ENCODE measurements at regions not wholly inside any gene's neighbourhood (a gene's known extent, or its start where the extent isn't known, plus 50 kb on each side); places are given as distances from the start of the nearest gene placed in this dataset.

GRCh38 chr5:53358794-53359193, 121.6 kb upstream of the FST start:
- POLR2A ChIA-PET: no interaction called here
- ATAC-seq (replicated peaks in 1 of 4) (no peak), DNase-seq (no peak)
- H3K36me3 Mint-ChIP-seq: no peaks in the 10 kb centered on the region
- peaks cover 0 to 5% (median 0%) of the 10 kb centered on the region in 3 donors for H3K9me3 Mint-ChIP-seq
- no peaks in the 10 kb centered on the region for H3K4me1 Mint-ChIP-seq
- H3K4me1 ChIP-seq (ENCODE audit: control insufficient read depth in 1 of 2, extremely low read depth in 1 of 2, insufficient read depth in 2 of 2, low read length in 2 of 2): no peaks in the 10 kb centered on the region
- no peaks in the 10 kb centered on the region for H3K9me3 ChIP-seq
- no peak overlapping the region for H3K4me3 ChIP-seq (ENCODE audit: control insufficient read depth in 1 of 2, extremely low read depth in 1 of 2, low read length in 1 of 2)
- CTCF ChIA-PET: no interaction called here
- no peaks in the 10 kb centered on the region for H3K27me3 ChIP-seq (replicated peaks in 1 of 2; ENCODE audit: control insufficient read depth in 2 of 2, extremely low read depth in 1 of 2, insufficient read depth in 2 of 2, low read length in 1 of 2)
- no peak overlapping the region for H3K27ac Mint-ChIP-seq
- H3K27me3 Mint-ChIP-seq: peaks cover 3 to 4% of the 10 kb centered on the region in 2 donors
- H3K36me3 ChIP-seq (ENCODE audit: control insufficient read depth in 2 of 2, extremely low read depth in 1 of 2, insufficient read depth in 1 of 2, low read length in 1 of 2): no peaks in the 10 kb centered on the region
- WGBS (ENCODE audit: insufficient coverage): no CpG with 5 or more reads among the region's 2 CpGs
- H3K4me3 Mint-ChIP-seq: no peak overlapping the region
- no peak overlapping the region for H3K27ac ChIP-seq (ENCODE audit: low read length)

GRCh38 chr5:53359916-53360517, 120.4 kb upstream of the FST start:
- H3K4me3 ChIP-seq (ENCODE audit: control insufficient read depth in 1 of 2, extremely low read depth in 1 of 2, low read length in 1 of 2): no peak overlapping the region
- H3K36me3 ChIP-seq (ENCODE audit: control insufficient read depth in 2 of 2, extremely low read depth in 1 of 2, insufficient read depth in 1 of 2, low read length in 1 of 2): no peaks in the 10 kb centered on the region
- H3K27ac ChIP-seq (ENCODE audit: low read length): no peak overlapping the region
- CTCF ChIA-PET: no interaction called here
- H3K36me3 Mint-ChIP-seq: no peaks in the 10 kb centered on the region
- no CpG with 5 or more reads among the region's 4 CpGs for WGBS (ENCODE audit: insufficient coverage)
- H3K4me1 ChIP-seq (ENCODE audit: control insufficient read depth in 1 of 2, extremely low read depth in 1 of 2, insufficient read depth in 2 of 2, low read length in 2 of 2): no peaks in the 10 kb centered on the region
- peaks cover 0 to 5% (median 0%) of the 10 kb centered on the region in 3 donors for H3K9me3 Mint-ChIP-seq
- DNase-seq (no peak), ATAC-seq (replicated peaks in 1 of 4) (no peak)
- no peaks in the 10 kb centered on the region for H3K9me3 ChIP-seq
- H3K27me3 Mint-ChIP-seq: peaks cover 3 to 4% of the 10 kb centered on the region in 2 donors
- H3K4me1 Mint-ChIP-seq: no peaks in the 10 kb centered on the region
- no peak overlapping the region for H3K27ac Mint-ChIP-seq
- POLR2A ChIA-PET: no interaction called here
- no peaks in the 10 kb centered on the region for H3K27me3 ChIP-seq (replicated peaks in 1 of 2; ENCODE audit: control insufficient read depth in 2 of 2, extremely low read depth in 1 of 2, insufficient read depth in 2 of 2, low read length in 1 of 2)
- no peak overlapping the region for H3K4me3 Mint-ChIP-seq

GRCh38 chr5:53360811-53361210, 119.6 kb upstream of the FST start:
- H3K27ac Mint-ChIP-seq: no peak overlapping the region
- H3K27me3 Mint-ChIP-seq: peaks cover under 1 to 3% of the 10 kb centered on the region in 2 donors
- no peaks in the 10 kb centered on the region for H3K36me3 ChIP-seq (ENCODE audit: control insufficient read depth in 2 of 2, extremely low read depth in 1 of 2, insufficient read depth in 1 of 2, low read length in 1 of 2)
- H3K4me1 Mint-ChIP-seq: no peaks in the 10 kb centered on the region
- no peaks in the 10 kb centered on the region for H3K27me3 ChIP-seq (replicated peaks in 1 of 2; ENCODE audit: control insufficient read depth in 2 of 2, extremely low read depth in 1 of 2, insufficient read depth in 2 of 2, low read length in 1 of 2)
- no peaks in the 10 kb centered on the region for H3K36me3 Mint-ChIP-seq
- DNase-seq: no peak
- no peak for ATAC-seq (replicated peaks in 1 of 4)
- no peak overlapping the region for H3K4me3 Mint-ChIP-seq
- H3K9me3 ChIP-seq: no peaks in the 10 kb centered on the region
- H3K4me1 ChIP-seq (ENCODE audit: control insufficient read depth in 1 of 2, extremely low read depth in 1 of 2, insufficient read depth in 2 of 2, low read length in 2 of 2): no peaks in the 10 kb centered on the region
- ChIA-PET POLR2A (no interaction called here), CTCF (no interaction called here)
- no peak overlapping the region for H3K4me3 ChIP-seq (ENCODE audit: control insufficient read depth in 1 of 2, extremely low read depth in 1 of 2, low read length in 1 of 2)
- H3K9me3 Mint-ChIP-seq: peaks cover 0 to 5% (median 0%) of the 10 kb centered on the region in 3 donors
- no peak overlapping the region for H3K27ac ChIP-seq (ENCODE audit: low read length)

- ChIA-PET POLR2A (no interaction called here), CTCF (no interaction called here)
- ATAC-seq (replicated peaks in 1 of 4) (no peak), DNase-seq (no peak)
- no peaks in the 10 kb centered on the region for H3K9me3 ChIP-seq
- H3K9me3 Mint-ChIP-seq: peaks cover 0 to 5% (median 0%) of the 10 kb centered on the region in 3 donors
- WGBS (ENCODE audit: insufficient coverage): 82% methylated on average over 4 of the region's 4 CpGs
- H3K27ac Mint-ChIP-seq: no peak overlapping the region
- no peaks in the 10 kb centered on the region for H3K36me3 ChIP-seq (ENCODE audit: control insufficient read depth in 2 of 2, extremely low read depth in 1 of 2, insufficient read depth in 1 of 2, low read length in 1 of 2)
- H3K4me1 ChIP-seq (ENCODE audit: control insufficient read depth in 1 of 2, extremely low read depth in 1 of 2, insufficient read depth in 2 of 2, low read length in 2 of 2): no peaks in the 10 kb centered on the region
- peaks cover 3 to 8% of the 10 kb centered on the region in 2 donors for H3K27me3 Mint-ChIP-seq
- no peaks in the 10 kb centered on the region for H3K36me3 Mint-ChIP-seq
- no peak overlapping the region for H3K4me3 ChIP-seq (ENCODE audit: control insufficient read depth in 1 of 2, extremely low read depth in 1 of 2, low read length in 1 of 2)
- no peaks in the 10 kb centered on the region for H3K27me3 ChIP-seq (replicated peaks in 1 of 2; ENCODE audit: control insufficient read depth in 2 of 2, extremely low read depth in 1 of 2, insufficient read depth in 2 of 2, low read length in 1 of 2)
- no peak overlapping the region for H3K27ac ChIP-seq (ENCODE audit: low read length)
- no peak overlapping the region for H3K4me3 Mint-ChIP-seq
- H3K4me1 Mint-ChIP-seq: no peaks in the 10 kb centered on the region
Measured at GRCh38 chr5:53361708-53362107, 118.7 kb upstream of the FST start.

- ChIA-PET CTCF (interaction anchor here in 1 of 2 donors (0.6 kb wide), 1 partner anchor 28 kb away, joined by 3 read pairs; no protein-coding TSS in a partner anchor), POLR2A (no interaction called here)
- no peaks in the 10 kb centered on the region for H3K4me1 Mint-ChIP-seq
Measured at GRCh38 chr5:53362521-53362941, 117.9 kb upstream of the FST start.

GRCh38 chr5:53364061-53364460, 116.4 kb upstream of the FST start:
- POLR2A ChIA-PET: no interaction called here
- CTCF ChIA-PET: interaction anchor here in 1 of 2 donors (0.6 kb wide), 1 partner anchor 864 kb away, joined by 8 read pairs; no protein-coding TSS in a partner anchor
- Histone ChIP-seq H3K4me1 (ENCODE audit: control insufficient read depth in 1 of 2, extremely low read depth in 1 of 2, insufficient read depth in 2 of 2, low read length in 2 of 2) (no peaks in the 10 kb centered on the region), H3K4me3 (ENCODE audit: control insufficient read depth in 1 of 2, extremely low read depth in 1 of 2, low read length in 1 of 2) (no peak overlapping the region), H3K27ac (ENCODE audit: low read length) (no peak overlapping the region), H3K9me3 (no peaks in the 10 kb centered on the region), H3K36me3 (ENCODE audit: control insufficient read depth in 2 of 2, extremely low read depth in 1 of 2, insufficient read depth in 1 of 2, low read length in 1 of 2) (no peaks in the 10 kb centered on the region), H3K27me3 (replicated peaks in 1 of 2; ENCODE audit: control insufficient read depth in 2 of 2, extremely low read depth in 1 of 2, insufficient read depth in 2 of 2, low read length in 1 of 2) (no peaks in the 10 kb centered on the region)
- Mint-ChIP-seq H3K9me3 (no peaks in the 10 kb centered on the region), H3K4me1 (no peaks in the 10 kb centered on the region), H3K27me3 (peaks cover 3 to 8% of the 10 kb centered on the region in 2 donors), H3K4me3 (no peak overlapping the region), H3K27ac (no peak overlapping the region), H3K36me3 (no peaks in the 10 kb centered on the region)
- DNase-seq: no peak
- no peak for ATAC-seq (replicated peaks in 1 of 4)
- WGBS (ENCODE audit: insufficient coverage): 44% methylated on average over 1 of the region's 3 CpGs

More at GRCh38 chr5:53362521-53362941, 117.9 kb upstream of the FST start:
- no CpG with 5 or more reads among the region's 5 CpGs for WGBS (ENCODE audit: insufficient coverage)
- Mint-ChIP-seq H3K27me3 (peaks cover 3 to 8% of the 10 kb centered on the region in 2 donors), H3K9me3 (no peaks in the 10 kb centered on the region), H3K4me3 (no peak overlapping the region), H3K36me3 (no peaks in the 10 kb centered on the region), H3K27ac (no peak overlapping the region)
- Histone ChIP-seq H3K4me3 (ENCODE audit: control insufficient read depth in 1 of 2, extremely low read depth in 1 of 2, low read length in 1 of 2) (no peak overlapping the region), H3K36me3 (ENCODE audit: control insufficient read depth in 2 of 2, extremely low read depth in 1 of 2, insufficient read depth in 1 of 2, low read length in 1 of 2) (no peaks in the 10 kb centered on the region), H3K27me3 (replicated peaks in 1 of 2; ENCODE audit: control insufficient read depth in 2 of 2, extremely low read depth in 1 of 2, insufficient read depth in 2 of 2, low read length in 1 of 2) (no peaks in the 10 kb centered on the region), H3K27ac (ENCODE audit: low read length) (no peak overlapping the region), H3K4me1 (ENCODE audit: control insufficient read depth in 1 of 2, extremely low read depth in 1 of 2, insufficient read depth in 2 of 2, low read length in 2 of 2) (no peaks in the 10 kb centered on the region), H3K9me3 (no peaks in the 10 kb centered on the region)
- ATAC-seq (replicated peaks in 1 of 4) (no peak), DNase-seq (no peak)

- Mint-ChIP-seq H3K36me3 (no peaks in the 10 kb centered on the region), H3K27ac (no peak overlapping the region), H3K4me1 (no peaks in the 10 kb centered on the region), H3K9me3 (no peaks in the 10 kb centered on the region), H3K27me3 (peaks cover 3 to 12% of the 10 kb centered on the region in 2 donors), H3K4me3 (no peak overlapping the region)
- Histone ChIP-seq H3K4me1 (ENCODE audit: control insufficient read depth in 1 of 2, extremely low read depth in 1 of 2, insufficient read depth in 2 of 2, low read length in 2 of 2) (no peaks in the 10 kb centered on the region), H3K36me3 (ENCODE audit: control insufficient read depth in 2 of 2, extremely low read depth in 1 of 2, insufficient read depth in 1 of 2, low read length in 1 of 2) (no peaks in the 10 kb centered on the region), H3K9me3 (no peaks in the 10 kb centered on the region), H3K27ac (ENCODE audit: low read length) (no peak overlapping the region), H3K27me3 (replicated peaks in 1 of 2; ENCODE audit: control insufficient read depth in 2 of 2, extremely low read depth in 1 of 2, insufficient read depth in 2 of 2, low read length in 1 of 2) (no peaks in the 10 kb centered on the region), H3K4me3 (ENCODE audit: control insufficient read depth in 1 of 2, extremely low read depth in 1 of 2, low read length in 1 of 2) (no peak overlapping the region)
- WGBS (ENCODE audit: insufficient coverage): no CpG with 5 or more reads among the region's 5 CpGs
- ChIA-PET CTCF (no interaction called here), POLR2A (no interaction called here)
- ATAC-seq (replicated peaks in 1 of 4): no peak
- DNase-seq: no peak
Measured at GRCh38 chr5:53366245-53366644, 114.2 kb upstream of the FST start.

Measured in T-cell (primary cell).